HG02610 (cell line): ENCODE measurements at regions not wholly inside any gene's neighbourhood (a gene's known extent, or its start where the extent isn't known, plus 50 kb on each side); places are given as distances from the start of the nearest gene placed in this dataset.
"Not testable (repeated sequence)": the region's sequence is repeated elsewhere in the genome, so short reads cannot be mapped to it uniquely, and the experiment has no call there.

Source experiments
- ATAC-seq: cut with Tn5 transposase; IDR thresholded peaks from one replicate; pipeline ENCODE4 v1.9.1; 2021; ENCODE audit warnings: mild to moderate bottlenecking, moderate library complexity; ENCODE audit not compliant: unreplicated experiment

DNA sequence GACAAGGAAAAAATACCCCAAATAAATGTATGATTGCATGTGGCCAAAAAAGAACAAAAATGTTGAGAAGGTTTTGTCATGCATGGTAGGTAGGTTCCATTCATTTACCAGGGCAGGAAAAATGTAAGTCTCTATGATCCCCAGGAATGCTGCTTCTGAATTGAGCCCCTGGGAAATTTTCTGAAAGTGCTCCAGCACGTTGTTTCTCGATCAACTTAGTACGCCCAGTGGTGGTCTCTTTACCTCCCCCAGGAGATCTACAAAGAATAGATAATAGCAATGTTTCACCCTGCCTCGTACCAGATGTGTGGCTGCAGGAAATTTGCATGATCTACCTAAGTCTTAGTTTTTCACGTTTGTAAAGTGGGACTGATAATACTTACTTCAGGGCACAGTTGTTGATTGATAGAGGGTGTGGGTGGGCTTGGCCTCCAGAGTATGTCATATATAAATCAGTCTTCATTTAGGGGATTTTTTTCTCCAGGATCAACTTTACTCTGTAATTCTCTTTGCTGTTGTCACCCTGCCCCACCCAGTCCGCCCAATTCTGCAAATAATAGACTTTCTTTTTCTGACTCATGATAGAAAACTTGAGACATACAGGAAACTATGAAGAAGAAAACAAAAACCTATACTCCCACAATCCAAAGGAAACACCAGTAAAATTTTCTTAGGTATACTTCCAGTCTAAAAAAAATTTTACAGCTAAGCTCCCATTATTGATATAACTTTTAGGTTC lies 462.0 kb upstream of the RUNX1 start:
- ATAC-seq, result no peak

DNA sequence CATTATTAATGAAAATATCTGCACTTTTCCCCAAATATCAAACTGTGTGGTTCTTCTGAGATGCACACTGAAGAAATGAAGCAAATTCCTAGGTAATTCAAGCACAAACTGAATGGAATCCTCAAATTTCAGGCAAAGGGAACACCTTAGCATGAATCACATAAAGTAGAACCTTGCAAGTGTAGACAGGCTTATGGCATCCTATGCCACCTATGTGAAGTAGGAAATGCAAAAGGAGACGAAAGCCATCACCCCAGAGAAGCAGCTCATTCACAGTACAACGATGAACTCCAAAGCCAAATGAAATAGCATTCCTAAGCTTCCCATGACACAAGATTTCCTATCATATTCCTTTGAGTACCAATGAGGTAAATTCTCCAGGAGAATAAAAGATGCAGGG lies 461.2 kb upstream of the RUNX1 start:
- no peak for ATAC-seq

DNA sequence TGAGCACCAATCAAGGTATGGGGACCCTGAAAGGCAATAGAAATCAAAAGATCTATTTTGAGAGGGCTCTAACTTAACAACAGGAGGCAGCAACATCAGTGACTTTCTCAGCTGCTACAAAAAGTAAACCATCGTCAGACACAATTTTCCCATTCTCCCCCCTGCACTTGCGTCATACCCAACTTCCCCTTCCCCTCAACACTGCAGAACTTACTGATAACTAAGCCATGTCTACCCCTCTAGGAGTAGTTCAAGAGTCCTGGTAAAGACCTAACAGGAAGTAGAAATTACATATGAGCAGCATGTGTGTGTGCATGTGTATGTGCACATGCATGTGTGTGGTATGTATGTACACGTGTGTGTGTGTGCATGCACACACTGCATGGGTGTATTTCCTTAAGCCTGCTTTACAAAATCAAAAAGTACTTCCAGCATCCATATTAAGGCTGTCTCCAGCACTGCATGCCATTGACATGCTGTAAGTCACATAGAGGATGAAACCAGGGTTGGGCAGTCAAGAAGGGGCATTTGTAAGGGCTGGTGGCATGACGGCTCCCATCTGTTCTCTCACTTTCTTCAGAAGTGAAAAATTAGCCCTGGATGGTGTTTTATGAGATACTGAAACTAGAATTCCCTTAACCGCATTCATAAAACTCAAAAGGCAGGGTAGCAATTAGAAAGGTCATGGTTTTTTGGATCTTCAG lies 460.1 kb upstream of the RUNX1 start:
- ATAC-seq, result no peak

- ATAC-seq, result no peak
Measured at GRCh38 chr21:35508139-35508888, 459.2 kb upstream of the RUNX1 start.

- no peak for ATAC-seq
Measured at GRCh38 chr21:35507181-35507759, 458.2 kb upstream of the RUNX1 start.

- no peak for ATAC-seq
Measured at GRCh38 chr21:35506771-35507170, 457.7 kb upstream of the RUNX1 start.

GRCh38 chr21:35506352-35506751 lies 457.2 kb upstream of the RUNX1 start:
- ATAC-seq, result no peak

GRCh38 chr21:35504951-35505466 lies 455.9 kb upstream of the RUNX1 start:
- ATAC-seq, result no peak

DNA sequence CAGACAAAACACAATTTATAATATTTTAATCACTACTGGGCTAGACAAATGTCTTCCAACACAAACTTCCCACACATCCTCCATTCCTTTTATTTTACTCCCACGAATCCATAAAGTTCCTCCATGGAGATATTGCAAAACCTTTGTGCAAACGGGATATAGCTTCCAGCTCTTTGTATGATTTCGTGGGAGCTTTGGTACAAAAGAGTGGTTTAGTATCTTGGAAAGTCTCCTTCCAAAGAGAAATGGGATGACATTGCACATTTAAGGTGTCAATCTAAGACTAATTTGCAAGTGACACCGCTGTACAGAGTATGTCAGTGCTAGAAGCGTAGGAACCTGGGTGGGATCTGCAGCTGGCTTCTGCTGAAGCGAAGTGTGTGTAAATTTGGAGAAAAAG lies 455.2 kb upstream of the RUNX1 start:
- ATAC-seq, result no peak

GRCh38 chr21:35503671-35504070 lies 454.6 kb upstream of the RUNX1 start:
- no peak for ATAC-seq

DNA sequence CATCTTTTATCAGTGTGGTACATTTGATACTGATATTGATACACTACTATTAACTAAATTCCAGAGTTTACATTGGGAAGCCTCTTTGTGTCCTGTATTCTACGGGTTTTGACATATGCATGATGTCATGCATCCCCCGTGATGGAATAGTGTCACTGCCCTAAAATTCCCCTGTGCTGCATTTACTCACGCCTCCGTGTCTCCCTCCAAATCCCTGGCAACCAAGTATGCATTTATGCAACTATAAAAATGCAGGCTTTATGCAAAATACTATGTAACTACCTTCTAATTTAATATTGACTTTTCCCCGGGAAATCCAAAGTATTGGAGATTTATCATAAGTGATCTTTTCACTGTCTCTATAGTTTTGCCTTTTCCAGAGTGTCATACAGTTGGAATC lies 453.7 kb upstream of the RUNX1 start:
- ATAC-seq, result no peak

DNA sequence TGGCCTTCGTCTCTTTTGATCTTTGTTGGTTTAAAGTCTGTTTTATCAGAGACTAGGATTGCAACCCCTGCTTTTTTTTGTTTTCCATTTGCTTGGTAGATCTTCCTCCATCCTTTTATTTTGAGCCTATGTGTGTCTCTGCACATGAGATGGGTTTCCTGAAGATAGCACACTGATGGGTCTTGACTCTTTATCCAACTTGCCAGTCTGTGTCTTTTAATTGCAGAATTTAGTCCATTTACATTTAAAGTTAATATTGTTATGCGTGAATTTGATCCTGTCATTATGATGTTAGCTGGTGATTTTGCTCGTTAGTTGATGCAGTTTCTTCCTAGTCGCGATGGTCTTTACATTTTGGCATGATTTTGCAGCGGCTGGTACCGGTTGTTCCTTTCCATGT lies 448.4 kb upstream of the RUNX1 start:
- ATAC-seq, result not testable (repeated sequence)

- no peak for ATAC-seq
Measured at GRCh38 chr21:35491920-35492678, 443.0 kb upstream of the RUNX1 start.

DNA sequence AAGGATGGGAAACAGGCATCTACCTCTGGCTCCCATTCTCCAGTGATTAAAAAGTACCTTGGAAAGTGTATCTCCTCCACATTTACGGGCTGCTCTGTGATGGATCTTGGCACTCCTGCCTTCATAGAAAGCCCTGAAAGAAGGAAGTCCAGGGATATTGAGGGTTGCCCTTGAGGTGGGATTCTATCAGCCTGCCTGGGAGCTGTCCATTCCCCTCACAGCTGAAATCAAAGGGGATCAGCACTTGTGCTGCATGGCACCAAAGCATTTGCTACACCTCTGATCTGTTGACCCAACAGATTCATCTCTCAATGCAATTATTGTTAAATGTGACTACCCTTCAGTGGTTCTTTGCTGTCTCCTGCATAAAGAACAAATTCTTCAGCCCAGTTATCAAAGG lies 442.0 kb upstream of the RUNX1 start:
- no peak for ATAC-seq

DNA sequence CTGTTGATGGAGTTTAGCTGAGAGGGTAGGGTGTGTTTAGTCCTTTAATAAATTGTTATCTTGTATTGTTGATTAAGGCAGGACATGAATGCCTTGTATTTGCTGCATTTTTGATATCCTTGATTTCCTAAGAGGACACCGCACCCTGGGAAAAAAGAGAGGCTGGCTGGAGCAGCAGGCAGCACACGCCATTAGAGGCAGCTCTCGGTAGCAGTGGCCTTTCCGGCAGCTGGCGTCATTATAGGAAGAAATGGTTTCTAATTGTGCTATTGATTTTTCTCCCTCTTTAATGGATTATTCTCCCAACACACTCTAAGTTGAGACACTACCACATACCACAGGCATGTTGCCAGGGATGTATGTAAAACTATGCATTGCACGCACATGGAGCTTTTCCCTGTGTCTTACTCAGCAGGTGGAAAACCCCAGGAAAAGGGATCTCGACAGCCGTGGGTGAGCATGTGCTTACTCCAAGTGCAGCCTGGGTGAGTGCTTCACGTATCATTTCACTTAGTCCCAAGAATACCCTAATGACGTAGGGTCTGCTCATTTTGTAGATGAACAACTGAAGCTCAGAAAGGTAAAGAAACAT lies 440.4 kb upstream of the RUNX1 start:
- ATAC-seq, result no peak

DNA sequence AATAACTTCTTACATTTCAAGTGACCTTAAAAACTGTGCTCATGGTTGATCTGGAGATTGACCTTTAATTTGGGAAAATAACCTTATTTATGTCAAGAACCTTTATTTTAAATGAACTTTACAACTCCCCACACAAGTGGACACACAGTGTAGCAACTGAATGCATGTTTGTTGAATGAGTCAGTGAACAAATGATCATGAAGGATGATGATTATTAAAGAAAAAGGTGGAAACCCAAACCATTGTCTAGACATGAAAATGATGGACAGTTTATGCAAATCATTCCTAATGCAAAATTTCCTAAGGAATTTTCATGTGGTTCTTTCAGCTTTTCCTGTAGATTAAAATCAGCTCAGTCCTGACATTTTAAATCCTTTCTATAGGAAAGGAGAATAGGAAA lies 439.8 kb upstream of the RUNX1 start:
- ATAC-seq, result no peak

DNA sequence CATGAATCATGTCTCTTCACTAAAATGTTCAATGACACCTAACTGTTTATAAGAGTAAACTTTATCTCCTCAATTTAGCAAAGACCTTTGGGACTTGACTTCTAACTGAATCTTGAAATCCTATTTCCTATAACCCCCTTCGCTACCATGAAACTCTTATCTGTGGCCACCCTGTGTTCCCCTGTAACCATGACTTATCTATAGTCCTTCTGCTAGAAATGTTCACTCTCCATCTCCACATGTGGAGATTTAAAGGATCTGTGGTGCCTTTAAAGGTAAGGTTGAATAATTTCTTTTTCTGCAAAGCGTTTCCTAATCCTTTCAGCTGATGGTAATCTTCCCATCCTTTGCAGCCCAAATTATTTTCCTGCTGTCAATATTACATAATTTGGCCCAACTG lies 436.3 kb upstream of the RUNX1 start:
- no peak for ATAC-seq

DNA sequence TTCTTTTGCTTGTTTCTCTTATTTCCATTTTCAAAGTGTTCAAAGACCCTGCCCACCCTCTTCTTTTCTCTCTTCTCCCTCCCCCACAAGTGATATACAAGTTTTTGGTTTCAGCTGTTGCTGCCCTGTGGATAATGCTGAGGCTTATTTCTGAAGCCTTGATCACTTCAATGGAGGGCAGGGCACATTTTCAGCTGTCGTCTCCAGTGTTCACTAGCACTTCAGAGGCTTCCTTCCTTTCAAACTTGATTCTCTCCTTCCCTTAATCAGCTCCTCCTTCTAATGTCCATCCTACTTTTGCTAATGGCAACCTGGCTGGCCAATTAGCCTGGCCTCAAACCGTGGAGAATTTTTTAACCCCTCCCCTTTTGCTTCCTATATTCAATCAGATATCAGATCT lies 435.7 kb upstream of the RUNX1 start:
- ATAC-seq, result no peak

DNA sequence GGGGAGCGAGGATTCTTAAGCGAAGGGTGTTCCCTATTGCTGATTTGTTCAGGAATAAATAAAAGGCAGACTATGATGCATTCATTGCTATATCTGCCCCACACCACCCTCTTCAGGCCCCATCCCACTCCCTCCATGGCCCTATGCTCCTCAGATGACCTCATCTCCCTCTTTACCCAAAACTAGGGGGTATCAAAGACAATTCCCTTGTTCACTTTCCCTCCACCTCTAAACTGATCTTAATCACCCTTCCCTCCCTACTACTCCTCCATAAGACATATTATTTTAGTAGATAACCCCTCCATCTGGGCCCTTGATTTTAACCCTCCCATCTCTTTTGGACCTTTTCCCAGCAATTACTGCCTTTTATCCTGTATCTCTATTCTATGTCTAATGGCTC lies 434.9 kb upstream of the RUNX1 start:
- no peak for ATAC-seq

GRCh38 chr21:35482933-35483662 lies 434.0 kb upstream of the RUNX1 start:
- no peak for ATAC-seq
